ENCODE measurements at regions not wholly inside any gene's neighbourhood (a gene's known extent, or its start where the extent isn't known, plus 50 kb on each side); places are given as distances from the start of the nearest gene placed in this dataset.

DNA sequence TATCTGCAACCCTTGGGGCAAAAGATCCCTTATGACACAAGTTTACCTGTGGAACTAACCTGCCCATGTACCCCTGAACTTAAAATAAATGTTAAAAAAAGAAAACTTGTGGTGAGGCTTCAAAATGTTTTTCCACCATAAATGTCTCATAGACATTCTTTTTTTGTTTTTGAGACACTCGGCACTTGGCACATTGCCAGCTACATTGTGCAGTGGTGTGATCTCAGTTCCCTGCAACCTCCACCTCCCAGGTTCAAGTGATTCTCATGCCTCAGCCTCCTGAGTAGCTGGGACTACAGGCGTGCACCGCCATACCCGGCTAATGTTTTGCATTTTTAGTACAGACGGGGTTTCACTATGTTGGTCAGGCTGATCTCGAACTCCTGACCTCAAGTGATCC lies 528.9 kb upstream of the CXorf51A start:
- TF ChIP-seq, protein P1, sequence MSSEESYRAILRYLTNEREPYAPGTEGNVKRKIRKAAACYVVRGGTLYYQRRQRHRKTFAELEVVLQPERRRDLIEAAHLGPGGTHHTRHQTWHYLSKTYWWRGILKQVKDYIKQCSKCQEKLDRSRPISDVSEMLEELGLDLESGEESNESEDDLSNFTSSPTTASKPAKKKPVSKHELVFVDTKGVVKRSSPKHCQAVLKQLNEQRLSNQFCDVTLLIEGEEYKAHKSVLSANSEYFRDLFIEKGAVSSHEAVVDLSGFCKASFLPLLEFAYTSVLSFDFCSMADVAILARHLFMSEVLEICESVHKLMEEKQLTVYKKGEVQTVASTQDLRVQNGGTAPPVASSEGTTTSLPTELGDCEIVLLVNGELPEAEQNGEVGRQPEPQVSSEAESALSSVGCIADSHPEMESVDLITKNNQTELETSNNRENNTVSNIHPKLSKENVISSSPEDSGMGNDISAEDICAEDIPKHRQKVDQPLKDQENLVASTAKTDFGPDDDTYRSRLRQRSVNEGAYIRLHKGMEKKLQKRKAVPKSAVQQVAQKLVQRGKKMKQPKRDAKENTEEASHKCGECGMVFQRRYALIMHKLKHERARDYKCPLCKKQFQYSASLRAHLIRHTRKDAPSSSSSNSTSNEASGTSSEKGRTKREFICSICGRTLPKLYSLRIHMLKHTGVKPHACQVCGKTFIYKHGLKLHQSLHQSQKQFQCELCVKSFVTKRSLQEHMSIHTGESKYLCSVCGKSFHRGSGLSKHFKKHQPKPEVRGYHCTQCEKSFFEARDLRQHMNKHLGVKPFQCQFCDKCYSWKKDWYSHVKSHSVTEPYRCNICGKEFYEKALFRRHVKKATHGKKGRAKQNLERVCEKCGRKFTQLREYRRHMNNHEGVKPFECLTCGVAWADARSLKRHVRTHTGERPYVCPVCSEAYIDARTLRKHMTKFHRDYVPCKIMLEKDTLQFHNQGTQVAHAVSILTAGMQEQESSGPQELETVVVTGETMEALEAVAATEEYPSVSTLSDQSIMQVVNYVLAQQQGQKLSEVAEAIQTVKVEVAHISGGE (tag by site-specific recombination; conservative IDR thresholded peaks at IDR 0.05; ENCODE audit: low read depth), result no peak
- TF ChIP-seq ZBTB8A (tag by site-specific recombination; IDR thresholded peaks at IDR 0.05), result no peak
- TF ChIP-seq, protein P2, sequence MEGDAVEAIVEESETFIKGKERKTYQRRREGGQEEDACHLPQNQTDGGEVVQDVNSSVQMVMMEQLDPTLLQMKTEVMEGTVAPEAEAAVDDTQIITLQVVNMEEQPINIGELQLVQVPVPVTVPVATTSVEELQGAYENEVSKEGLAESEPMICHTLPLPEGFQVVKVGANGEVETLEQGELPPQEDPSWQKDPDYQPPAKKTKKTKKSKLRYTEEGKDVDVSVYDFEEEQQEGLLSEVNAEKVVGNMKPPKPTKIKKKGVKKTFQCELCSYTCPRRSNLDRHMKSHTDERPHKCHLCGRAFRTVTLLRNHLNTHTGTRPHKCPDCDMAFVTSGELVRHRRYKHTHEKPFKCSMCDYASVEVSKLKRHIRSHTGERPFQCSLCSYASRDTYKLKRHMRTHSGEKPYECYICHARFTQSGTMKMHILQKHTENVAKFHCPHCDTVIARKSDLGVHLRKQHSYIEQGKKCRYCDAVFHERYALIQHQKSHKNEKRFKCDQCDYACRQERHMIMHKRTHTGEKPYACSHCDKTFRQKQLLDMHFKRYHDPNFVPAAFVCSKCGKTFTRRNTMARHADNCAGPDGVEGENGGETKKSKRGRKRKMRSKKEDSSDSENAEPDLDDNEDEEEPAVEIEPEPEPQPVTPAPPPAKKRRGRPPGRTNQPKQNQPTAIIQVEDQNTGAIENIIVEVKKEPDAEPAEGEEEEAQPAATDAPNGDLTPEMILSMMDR (tag by site-specific recombination; IDR thresholded peaks at IDR 0.05), result no peak
- TF ChIP-seq, protein P3, sequence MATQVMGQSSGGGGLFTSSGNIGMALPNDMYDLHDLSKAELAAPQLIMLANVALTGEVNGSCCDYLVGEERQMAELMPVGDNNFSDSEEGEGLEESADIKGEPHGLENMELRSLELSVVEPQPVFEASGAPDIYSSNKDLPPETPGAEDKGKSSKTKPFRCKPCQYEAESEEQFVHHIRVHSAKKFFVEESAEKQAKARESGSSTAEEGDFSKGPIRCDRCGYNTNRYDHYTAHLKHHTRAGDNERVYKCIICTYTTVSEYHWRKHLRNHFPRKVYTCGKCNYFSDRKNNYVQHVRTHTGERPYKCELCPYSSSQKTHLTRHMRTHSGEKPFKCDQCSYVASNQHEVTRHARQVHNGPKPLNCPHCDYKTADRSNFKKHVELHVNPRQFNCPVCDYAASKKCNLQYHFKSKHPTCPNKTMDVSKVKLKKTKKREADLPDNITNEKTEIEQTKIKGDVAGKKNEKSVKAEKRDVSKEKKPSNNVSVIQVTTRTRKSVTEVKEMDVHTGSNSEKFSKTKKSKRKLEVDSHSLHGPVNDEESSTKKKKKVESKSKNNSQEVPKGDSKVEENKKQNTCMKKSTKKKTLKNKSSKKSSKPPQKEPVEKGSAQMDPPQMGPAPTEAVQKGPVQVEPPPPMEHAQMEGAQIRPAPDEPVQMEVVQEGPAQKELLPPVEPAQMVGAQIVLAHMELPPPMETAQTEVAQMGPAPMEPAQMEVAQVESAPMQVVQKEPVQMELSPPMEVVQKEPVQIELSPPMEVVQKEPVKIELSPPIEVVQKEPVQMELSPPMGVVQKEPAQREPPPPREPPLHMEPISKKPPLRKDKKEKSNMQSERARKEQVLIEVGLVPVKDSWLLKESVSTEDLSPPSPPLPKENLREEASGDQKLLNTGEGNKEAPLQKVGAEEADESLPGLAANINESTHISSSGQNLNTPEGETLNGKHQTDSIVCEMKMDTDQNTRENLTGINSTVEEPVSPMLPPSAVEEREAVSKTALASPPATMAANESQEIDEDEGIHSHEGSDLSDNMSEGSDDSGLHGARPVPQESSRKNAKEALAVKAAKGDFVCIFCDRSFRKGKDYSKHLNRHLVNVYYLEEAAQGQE (tag by site-specific recombination; IDR thresholded peaks at IDR 0.05), result no peak
- TF ChIP-seq ZNF274 (IDR thresholded peaks at IDR 0.05; ENCODE audit: low read length), result no peak
- no peak for TF ChIP-seq ZNF274 (tag by site-specific recombination; IDR thresholded peaks at IDR 0.05; ENCODE audit: borderline replicate concordance)
- TF ChIP-seq ZNF530 (tag by site-specific recombination; IDR thresholded peaks at IDR 0.05; ENCODE audit: low read depth), result no peak
- TF ChIP-seq, protein P4, sequence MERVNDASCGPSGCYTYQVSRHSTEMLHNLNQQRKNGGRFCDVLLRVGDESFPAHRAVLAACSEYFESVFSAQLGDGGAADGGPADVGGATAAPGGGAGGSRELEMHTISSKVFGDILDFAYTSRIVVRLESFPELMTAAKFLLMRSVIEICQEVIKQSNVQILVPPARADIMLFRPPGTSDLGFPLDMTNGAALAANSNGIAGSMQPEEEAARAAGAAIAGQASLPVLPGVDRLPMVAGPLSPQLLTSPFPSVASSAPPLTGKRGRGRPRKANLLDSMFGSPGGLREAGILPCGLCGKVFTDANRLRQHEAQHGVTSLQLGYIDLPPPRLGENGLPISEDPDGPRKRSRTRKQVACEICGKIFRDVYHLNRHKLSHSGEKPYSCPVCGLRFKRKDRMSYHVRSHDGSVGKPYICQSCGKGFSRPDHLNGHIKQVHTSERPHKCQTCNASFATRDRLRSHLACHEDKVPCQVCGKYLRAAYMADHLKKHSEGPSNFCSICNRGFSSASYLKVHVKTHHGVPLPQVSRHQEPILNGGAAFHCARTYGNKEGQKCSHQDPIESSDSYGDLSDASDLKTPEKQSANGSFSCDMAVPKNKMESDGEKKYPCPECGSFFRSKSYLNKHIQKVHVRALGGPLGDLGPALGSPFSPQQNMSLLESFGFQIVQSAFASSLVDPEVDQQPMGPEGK (tag by site-specific recombination; IDR thresholded peaks at IDR 0.05), result no peak

All from HEK293 (cell line).